HG02610 (cell line): ENCODE measurements at regions not wholly inside any gene's neighbourhood (a gene's known extent, or its start where the extent isn't known, plus 50 kb on each side); places are given as distances from the start of the nearest gene placed in this dataset.

ENCODE experiments used
- ATAC-seq: cut with Tn5 transposase; IDR thresholded peaks from one replicate; pipeline ENCODE4 v1.9.1; 2021; ENCODE audit warnings: mild to moderate bottlenecking, moderate library complexity; ENCODE audit not compliant: unreplicated experiment

GRCh38 chr4:151952137-151952536, 191.3 kb upstream of the GATB start:
- ATAC-seq = no peak

- ATAC-seq = no peak
Observed at GRCh38 chr4:151951671-151952050, 190.9 kb upstream of the GATB start.

GRCh38 chr4:151950993-151951670, 190.3 kb upstream of the GATB start:
- no peak for ATAC-seq

GRCh38 chr4:151948351-151949016, 187.7 kb upstream of the GATB start:
- no peak for ATAC-seq

GRCh38 chr4:151946718-151947117, 185.9 kb upstream of the GATB start:
- no peak for ATAC-seq

- no peak for ATAC-seq
Observed at GRCh38 chr4:151942971-151943370, 182.2 kb upstream of the GATB start.

GRCh38 chr4:151940926-151941617, 180.3 kb upstream of the GATB start:
- no peak for ATAC-seq

- no peak for ATAC-seq
Observed at GRCh38 chr4:151940291-151940690, 179.5 kb upstream of the GATB start.

GRCh38 chr4:151939670-151940069, 178.9 kb upstream of the GATB start:
- no peak for ATAC-seq

GRCh38 chr4:151935411-151935810, 174.6 kb upstream of the GATB start:
- no peak for ATAC-seq

GRCh38 chr4:151934766-151935165, 174.0 kb upstream of the GATB start:
- ATAC-seq = no peak

- ATAC-seq = no peak
Observed at GRCh38 chr4:151933122-151933827, 172.5 kb upstream of the GATB start.

GRCh38 chr4:151931563-151931962, 170.8 kb upstream of the GATB start:
- ATAC-seq = no peak

- ATAC-seq = no peak
Observed at GRCh38 chr4:151930372-151930771, 169.6 kb upstream of the GATB start.

- ATAC-seq = no peak
Observed at GRCh38 chr4:151928112-151928511, 167.3 kb upstream of the GATB start.

GRCh38 chr4:151922811-151923210, 162.0 kb upstream of the GATB start:
- no peak for ATAC-seq

- no peak for ATAC-seq
Observed at GRCh38 chr4:151922306-151922705, 161.5 kb upstream of the GATB start.

GRCh38 chr4:151921811-151922210, 161.0 kb upstream of the GATB start:
- ATAC-seq = no peak

GRCh38 chr4:151921386-151921785, 160.6 kb upstream of the GATB start:
- no peak for ATAC-seq

- ATAC-seq = no peak
Observed at GRCh38 chr4:151917145-151917734, 156.4 kb upstream of the GATB start.

GRCh38 chr4:151912632-151913031, 151.8 kb upstream of the GATB start:
- no peak for ATAC-seq
